ENCODE measurements at regions not wholly inside any gene's neighbourhood (a gene's known extent, or its start where the extent isn't known, plus 50 kb on each side); places are given as distances from the start of the nearest gene placed in this dataset.

DNA sequence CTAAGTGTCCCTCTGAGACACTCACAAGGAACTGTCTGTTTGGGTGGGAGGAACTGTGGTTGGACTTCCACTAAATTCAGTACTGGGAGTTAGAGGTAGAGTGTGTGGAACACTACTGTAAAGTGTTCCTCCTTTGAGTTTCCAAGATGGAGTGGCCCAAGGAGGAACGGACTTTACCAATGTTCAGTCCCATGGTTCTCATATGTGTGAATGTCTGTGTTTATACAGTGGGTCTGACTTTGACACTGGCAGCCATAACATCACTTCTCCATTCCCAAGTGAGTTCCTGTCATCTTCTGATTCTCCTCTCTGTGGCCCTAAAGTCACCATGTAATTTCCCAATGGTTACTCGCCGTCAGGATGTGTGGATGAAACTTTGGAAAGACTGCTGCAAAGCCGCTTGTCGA is 136.8 kb upstream of the SERP2 start:
- no peak for DNase-seq (ENCODE audit: low read depth in 4 of 4, low spot score in 2 of 4)

DNA sequence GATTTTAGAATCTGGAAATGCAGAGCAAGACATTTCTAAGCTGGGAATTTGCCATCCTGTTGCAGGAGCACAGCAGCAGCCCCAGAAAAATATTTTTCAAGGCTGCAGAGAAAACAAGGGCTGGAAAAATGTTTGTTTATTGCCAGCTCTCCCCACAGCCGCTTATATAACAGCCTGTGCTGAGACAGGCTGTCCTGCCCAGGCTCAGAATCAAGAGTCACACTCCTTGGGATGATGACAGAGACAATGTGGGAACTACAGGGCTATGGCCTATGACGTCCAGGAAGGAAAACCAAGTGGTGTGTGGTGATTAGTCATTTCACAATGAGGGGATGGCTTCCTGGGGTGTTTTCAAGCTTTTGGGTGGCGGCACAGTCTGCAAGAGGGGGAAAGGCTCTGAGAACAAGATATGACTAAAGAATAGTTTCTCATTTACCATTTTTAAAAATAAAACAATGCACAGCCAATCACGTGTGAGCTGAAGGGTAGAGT is 136.3 kb upstream of the SERP2 start:
- no peak for DNase-seq (ENCODE audit: low read depth in 4 of 4, low spot score in 2 of 4)

DNA sequence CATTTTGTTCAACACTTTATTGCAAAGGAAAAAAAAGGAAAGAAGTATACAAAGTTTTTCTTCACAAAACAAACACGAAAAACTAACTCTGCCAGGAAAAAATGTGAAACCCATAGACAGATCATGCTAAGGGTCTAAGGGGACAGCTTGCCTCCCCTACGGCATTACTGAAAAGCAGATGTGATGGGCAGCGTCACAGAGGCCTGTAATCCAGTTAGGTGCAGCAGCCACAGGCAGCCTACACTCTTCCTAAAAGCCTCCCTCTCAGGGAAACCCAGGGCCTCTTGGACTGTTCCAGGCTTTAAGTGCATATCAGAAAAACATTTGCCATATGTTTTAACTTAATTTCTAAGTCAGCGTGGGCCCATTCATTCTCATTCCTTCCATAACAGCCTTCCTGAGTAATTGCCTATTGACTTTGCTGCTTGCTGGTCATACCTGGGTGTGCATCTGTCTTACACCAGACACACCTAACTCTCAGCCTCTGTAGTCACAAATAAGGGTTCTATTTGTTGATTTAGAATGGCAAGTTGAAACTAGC is 135.7 kb upstream of the SERP2 start:
- no peak for DNase-seq (ENCODE audit: low read depth in 4 of 4, low spot score in 2 of 4)

DNA sequence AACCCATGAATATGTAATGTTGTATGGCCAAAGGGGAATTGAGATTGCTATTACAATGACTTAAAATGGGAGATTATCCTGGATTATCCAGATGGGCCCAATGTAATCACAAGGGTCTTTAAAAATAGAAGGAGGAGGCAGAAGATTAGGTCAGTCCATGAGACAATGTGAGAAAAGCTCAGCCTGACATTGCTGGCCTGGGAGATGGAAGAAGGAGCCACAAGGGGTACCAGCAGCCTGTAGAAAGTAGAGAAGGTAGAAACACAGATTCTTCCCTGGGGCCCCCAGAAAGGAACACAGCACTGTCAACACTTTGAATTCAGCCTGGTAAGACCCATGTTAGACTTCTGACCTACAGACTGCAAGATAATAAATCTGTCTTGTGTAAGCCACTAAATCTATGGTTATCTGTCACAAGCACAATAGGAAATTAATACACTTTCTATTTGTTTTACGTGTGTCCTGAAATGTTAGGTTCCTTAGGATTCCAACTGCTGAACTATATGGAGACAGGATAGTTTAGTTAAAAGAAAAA is 132.9 kb upstream of the SERP2 start:
- DNase-seq (ENCODE audit: low read depth in 4 of 4, low spot score in 2 of 4): no peak

DNA sequence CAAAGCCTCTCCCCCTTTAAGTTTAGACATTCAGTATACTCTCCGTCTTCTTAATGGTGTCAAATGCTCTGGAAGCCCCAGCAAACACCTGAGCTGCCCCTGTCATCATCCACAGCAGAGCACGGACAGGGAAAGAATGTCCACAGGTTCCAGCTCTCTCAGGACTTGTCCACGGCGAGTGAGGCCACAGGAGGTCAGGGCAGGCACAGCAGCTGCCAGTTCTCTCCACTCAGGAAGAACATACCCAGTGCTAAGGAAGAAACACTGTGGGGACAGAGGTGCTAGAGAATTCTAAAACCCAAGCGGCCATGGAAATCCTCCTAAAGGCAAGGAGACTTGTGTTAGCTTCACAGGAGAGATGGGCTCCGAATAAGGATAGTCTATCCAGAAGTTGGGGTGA is 132.0 kb upstream of the SERP2 start:
- DNase-seq (ENCODE audit: low read depth in 4 of 4, low spot score in 2 of 4): no peak

DNA sequence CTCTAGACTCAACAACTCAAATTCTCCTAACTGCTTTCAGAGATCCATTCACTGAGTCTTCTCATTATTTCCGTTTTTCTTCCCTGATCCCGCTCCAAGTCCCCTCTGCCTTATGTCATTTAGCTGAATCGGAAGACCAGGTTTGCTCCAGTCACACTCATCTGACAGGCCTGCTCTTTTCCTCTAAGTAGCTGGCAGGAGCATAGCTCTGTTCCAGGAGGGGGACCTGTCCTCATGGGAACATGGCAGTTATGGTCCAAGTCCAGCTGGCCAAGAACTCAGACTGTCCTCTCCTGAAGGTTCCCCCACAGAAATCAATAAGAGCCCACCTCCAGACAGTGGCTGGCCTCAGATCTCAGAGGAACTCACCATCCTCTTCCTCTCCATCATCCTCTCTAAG is 130.9 kb upstream of the SERP2 start:
- DNase-seq (ENCODE audit: low read depth in 4 of 4, low spot score in 2 of 4): no peak

DNA sequence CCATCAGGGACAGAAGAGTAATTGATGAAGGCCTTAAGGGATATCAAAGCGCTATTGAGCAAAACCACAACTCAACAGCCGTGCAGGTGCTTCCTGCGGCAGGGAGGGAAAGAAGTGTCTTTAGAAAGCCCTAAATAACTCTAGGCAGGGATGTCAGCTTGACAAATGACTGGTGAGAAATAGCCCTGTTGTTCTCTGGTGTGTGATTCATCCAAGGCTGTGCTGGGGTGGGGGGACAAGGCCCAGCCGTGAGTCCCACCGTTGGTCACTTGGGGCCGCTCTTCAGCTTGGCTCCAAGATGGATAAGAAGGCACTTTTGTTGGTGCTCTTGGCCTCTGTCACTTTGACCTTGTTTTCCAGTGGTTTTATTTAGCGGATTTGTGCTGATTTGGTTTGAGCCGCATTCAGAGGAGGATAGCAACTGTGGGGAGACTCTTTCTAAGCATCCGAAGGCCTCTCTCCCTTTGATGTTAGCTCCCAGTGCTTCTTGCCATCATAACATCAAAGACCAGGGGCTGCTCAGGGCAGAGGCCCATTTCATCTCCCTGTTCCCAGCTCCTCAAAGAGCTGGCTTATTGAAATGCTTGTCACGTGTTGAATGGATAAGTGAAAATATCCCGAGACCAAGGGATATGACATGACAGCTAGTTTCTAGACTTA is 130.3 kb upstream of the SERP2 start:
- no peak for DNase-seq (ENCODE audit: low read depth in 4 of 4, low spot score in 2 of 4)

DNA sequence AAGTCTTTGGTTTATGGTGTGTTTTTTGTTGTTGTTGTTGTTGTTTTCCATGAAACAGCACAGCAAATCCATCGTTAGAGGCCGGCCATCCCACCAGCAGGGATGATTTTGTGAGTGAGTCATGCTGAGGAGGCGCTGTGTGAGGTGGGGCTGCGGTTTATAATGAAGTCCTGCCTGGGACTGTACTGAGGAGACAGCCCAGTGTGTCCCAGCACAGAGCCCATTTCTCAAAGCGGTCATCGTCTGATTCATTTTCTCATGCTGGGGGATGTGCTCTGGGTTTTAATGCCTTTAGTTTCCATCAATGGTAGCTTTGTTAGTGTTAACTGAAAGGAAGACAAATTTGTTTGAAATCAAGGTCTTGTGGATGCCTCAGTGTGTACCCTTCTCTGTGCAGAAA is 129.3 kb upstream of the SERP2 start:
- DNase-seq (ENCODE audit: low read depth in 4 of 4, low spot score in 2 of 4): no peak

DNA sequence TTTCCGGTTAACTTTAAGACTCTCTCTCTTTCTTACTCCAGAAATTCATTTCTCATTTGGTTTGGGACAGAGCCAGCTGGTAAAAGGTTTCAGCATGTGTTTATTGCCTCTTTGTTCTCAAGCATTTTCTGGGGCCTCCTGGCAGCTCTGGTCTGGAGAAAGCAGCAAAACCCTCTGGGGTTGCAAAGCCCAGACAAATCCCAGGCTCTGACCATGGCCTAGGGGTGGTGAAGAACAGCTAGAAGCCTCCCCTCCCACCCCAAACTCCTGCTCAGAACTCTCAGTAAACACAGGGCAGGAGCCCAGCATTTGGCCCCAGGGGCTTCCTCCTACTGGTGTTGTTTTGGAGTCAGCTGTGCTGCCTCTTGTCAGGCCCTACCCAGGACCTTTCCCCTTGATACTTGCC is 124.2 kb upstream of the SERP2 start:
- no peak for DNase-seq (ENCODE audit: low read depth in 4 of 4, low spot score in 2 of 4)

DNA sequence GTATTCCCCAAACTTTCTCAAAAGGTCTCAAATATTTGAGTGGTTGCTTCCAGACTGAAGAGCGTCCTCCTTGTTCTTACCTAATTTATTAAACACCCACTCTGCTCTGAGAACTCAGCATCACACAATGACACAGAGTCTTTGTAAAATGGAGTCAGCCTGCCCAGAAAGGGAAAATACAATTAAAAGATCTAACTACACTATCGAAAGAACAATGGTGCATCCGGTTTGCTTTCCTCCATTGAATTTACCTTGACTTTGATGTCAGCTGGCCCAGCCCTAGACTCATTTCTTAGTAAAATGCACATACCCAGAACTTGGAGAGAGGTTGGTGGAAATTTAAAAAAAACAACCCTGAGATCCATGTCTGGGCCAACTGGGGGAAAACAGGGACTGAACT is 120.7 kb upstream of the SERP2 start:
- no peak for DNase-seq (ENCODE audit: low read depth in 4 of 4, low spot score in 2 of 4)

DNA sequence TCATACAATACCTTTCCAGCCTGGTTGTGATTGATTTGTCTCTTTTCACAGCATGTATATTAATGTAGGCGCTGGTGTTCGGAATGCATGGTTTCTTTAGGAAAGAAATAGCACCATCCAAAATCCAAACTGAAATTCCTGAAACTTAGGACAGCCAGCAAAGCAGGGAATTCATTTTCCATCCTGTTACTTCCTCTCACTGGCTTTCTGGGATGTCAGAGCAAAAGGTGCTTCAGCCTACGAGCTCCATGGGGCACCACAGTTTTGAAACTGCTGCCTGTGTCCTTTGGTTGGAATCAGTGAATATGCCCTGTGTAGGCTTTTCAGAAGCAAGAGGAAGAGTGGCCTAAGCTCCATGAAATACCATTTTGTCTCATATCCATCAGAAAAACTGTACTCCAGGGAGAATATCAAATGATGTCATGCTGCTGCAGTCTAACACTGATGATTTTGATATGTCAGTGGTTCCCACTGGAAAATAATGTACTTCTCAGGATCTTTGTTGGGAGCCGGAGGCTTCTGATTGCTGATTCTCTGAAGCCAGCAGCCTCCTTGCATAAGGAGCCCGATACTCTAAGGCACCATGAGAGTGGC is 117.8 kb upstream of the SERP2 start:
- DNase-seq (ENCODE audit: low read depth in 4 of 4, low spot score in 2 of 4): no peak

DNA sequence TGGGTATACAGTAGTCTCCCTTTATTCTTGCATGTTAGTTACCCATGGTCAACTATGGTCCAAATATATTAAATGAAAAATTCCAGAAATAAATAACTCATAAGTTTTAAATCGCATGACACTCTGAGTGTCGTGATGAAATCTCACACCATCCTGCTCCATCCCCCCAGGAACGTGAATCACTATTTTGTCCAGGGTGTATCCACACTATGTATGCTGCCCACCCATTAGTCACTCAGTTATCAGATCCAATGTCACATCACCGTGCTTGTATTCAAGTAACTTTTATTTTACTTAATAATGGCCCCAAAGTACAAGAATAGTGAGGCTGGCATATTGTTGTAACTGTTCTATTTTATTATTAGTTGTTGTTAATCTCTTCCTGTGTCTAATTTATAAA is 115.8 kb upstream of the SERP2 start:
- no peak for DNase-seq (ENCODE audit: low read depth in 4 of 4, low spot score in 2 of 4)

DNA sequence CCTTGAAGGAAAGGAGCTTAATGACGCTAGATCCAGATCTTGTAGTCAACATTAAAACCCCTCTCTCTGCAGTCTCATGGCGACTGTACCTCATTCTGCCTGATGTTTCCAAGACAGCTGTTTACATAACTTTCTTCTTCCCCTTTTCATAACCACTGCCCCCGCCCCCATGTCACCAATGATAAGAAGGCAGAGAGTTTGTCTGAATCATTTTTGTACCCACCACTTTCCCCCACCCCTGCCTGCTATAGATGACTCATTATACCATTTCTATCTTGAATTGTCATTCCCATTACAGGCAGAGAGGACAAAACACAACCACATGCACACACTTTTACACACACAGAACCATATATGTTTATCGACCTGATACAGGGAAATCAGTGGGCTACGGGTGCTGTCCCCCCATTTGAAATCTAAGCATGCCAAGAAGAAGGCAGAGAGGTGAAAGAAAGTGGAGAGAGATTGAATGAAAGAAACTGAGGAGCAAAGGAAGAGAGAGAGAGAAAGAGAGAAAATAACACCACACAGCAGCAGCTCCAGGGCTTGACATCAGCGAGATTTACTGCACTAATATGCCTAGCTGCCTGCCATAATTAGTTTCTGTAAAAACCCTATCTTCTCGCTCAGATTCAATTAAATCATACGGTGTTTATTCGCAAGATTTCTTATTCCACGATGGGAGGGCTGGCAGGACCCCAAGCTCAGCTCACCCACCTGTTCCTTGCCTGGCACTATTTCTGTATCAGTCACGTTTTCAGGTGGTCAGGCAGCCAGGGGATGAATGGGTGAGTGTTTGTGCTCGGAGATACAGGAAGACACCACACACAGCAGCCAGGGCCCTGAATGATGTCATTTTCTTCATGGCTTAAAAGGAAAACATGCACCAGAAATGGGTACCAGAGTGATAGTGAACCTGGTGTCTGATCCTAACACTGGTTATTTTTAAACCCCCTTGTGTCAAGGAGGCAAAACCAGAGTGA is 114.3 kb upstream of the SERP2 start:
- no peak for DNase-seq (ENCODE audit: low read depth in 4 of 4, low spot score in 2 of 4)

DNA sequence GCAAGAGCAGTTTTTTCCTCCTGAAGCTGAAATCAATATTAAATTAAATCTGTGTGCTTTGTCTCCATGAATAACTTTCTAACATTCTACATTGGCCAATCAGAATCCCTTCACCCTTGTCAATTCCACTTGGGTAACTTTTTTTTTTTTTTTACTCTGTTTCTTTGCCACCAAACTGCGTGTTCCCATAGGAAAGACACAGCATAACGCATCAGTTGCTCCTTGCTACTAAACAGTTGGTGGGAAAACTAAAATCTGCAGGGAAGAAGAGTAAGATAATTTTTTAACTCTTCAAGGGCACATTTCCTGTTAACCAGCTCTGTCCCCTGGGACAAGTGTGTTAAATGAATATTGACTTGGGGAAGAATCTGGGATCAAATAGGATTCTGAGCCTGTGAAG is 113.3 kb upstream of the SERP2 start:
- no peak for DNase-seq (ENCODE audit: low read depth in 4 of 4, low spot score in 2 of 4)

DNA sequence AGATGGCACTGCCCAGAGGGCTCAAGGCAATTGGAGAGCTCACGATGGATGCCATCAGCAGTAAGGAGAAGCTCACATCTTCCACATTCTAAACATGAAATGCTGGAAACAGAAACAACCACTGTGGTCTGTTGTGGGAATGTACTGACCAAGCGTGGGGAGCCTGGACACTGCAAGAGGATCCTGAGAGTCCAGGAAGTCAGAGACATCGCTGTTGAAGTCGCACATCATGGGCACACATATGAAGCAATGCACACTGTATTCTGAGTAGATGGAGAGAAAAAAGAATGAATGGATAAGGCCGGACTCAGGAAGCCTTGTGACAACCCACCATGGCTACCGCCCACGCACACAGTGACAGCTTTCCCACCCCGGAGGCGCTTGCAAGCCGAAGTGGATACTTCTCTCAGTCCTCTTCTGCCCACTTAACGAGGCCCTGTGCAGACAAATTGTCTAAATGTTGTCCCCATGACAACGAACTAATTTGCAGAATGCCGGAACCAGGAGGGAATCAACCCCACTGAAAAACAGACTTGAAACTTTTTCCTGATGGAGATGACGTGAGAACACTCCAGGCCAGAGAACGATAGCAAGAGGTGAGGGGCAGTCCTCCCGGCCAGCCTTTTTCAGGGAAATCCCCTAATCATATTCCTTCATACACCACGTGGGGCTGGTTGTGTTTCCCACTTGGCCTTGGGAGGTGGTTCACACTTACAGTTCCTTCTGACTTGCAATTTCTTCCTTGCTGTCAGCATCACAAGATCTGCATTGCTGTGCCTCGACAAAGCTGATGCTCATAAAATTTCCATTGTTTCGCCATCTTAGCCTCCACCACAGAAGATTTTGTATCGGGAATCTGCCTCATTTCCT is 109.6 kb upstream of the SERP2 start:
- DNase-seq (ENCODE audit: low read depth in 4 of 4, low spot score in 2 of 4): no peak

DNA sequence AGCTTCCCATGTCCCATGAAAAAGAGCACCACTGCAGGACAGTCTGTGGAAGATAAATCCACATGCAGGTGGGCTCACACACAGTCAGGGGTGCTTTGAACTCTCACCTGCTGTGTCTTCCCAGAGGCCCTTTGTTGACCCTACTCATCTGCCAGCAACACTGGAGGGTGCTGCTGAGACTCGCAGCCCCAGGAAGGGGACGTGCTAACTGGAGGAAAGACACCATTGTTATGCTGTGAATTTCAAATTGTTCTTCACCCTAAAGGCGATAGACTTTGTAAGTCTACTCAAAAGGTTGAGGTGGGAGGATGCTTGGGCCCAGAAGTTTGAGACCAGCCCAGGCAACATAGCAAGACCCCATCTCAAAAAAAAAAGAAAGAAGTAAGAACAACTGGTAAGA is 107.3 kb upstream of the SERP2 start:
- DNase-seq (ENCODE audit: low read depth in 4 of 4, low spot score in 2 of 4): no peak

DNA sequence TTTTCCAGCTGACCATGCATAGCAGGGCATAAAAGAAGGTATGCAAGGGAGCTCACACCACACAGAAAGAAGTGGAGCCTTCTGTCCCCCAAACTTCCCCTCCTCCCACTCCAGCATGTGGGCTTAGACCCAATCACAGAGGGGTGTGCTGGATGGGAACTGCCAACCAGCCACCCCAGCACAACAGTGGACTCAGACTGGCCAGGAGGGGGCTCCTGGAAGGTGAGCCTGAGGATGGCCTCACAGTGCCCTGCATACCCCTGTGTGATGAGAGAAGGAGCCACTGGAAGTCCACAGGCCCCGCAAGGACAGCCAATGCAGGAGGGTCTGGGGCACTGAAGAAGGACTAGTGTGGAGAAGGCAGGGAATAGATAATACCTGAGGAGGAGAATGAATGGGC is 106.9 kb upstream of the SERP2 start:
- DNase-seq (ENCODE audit: low read depth in 4 of 4, low spot score in 2 of 4): no peak

DNA sequence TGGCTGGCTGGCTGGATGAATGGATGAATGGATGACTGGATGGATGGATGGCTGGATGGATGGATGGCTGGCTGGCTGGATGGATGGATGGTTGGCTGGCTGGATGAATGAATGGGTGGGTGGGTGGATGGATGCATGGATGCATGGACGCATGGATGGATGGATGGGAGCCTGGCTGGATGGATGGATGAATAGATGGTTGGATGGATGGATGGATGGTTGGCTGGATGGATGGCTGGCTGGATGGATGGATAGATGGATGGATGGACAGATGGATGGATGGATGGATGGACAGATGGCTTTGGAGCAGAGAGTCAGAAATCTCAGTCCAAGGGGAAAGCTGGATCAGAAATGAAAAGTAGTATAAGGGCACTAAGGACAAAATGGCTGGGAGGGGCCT is 106.4 kb upstream of the SERP2 start:
- DNase-seq (ENCODE audit: low read depth in 4 of 4, low spot score in 2 of 4): no peak

DNA sequence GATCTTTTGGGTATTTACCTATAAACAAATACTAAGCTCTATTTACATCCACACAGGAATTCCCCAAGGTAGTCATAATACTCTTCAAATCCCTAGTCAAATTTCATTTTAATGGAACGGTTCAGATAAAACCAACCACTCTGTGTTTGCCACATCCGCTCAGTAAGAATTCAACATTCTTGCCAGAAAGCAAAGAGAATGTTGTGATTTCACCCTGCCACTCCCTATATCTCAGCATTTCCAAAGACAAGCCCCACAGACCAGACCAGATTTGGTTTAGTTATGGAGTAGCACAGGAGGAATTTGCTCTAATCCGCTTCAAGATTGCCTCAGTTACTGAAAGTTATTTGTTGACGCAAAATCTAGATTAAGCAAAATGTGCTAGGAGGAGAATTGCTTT is 105.6 kb upstream of the SERP2 start:
- DNase-seq (ENCODE audit: low read depth in 4 of 4, low spot score in 2 of 4): no peak

DNA sequence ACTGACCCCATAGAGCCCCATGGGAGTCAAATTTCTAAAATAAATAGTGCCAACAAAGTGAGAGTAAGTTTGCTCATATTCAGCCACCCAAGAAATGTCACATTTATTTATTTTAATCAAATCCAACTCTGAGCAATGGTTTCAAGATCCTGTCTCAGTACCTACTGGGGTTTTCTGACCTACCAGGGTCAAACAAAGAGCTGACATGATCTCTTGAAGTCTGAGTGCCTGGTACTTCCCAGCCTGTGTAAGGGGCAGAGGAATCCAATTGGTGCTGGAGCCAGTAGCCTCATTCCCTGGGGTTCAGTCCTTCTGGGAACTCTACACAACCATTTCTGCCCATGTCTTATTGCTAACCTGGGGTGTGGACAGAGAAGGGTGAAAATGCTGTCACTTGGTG is 104.6 kb upstream of the SERP2 start:
- no peak for DNase-seq (ENCODE audit: low read depth in 4 of 4, low spot score in 2 of 4)

Measured in left renal cortex interstitium (tissue), 4 donors.